Loucy (cell line): ENCODE measurements at regions not wholly inside any gene's neighbourhood (a gene's known extent, or its start where the extent isn't known, plus 50 kb on each side); places are given as distances from the start of the nearest gene placed in this dataset.

Experiments used
- CTCF ChIP-seq: fragments of 200-600 bp; sonication (generic); conservative IDR thresholded peaks from 2 replicates; pipeline ENCODE4 v1.5.1; 2014; ENCODE audit warnings: mild to moderate bottlenecking, antibody characterized with exemption, low read length
- EZH2phosphoT487 ChIP-seq: fragments of 200-600 bp; IDR thresholded peaks from 2 replicates; pipeline ENCODE4 v1.6.1; 2018; ENCODE audit warnings: antibody characterized with exemption, mild to moderate bottlenecking, moderate library complexity, borderline replicate concordance

- TF ChIP-seq CTCF, result no peak
- no peak for TF ChIP-seq EZH2phosphoT487
Measured at GRCh38 chr18:11392292-11392691, 217.1 kb upstream of the SLC35G4 start.
